ENCODE measurements at regions not wholly inside any gene's neighbourhood (a gene's known extent, or its start where the extent isn't known, plus 50 kb on each side); places are given as distances from the start of the nearest gene placed in this dataset.

DNA sequence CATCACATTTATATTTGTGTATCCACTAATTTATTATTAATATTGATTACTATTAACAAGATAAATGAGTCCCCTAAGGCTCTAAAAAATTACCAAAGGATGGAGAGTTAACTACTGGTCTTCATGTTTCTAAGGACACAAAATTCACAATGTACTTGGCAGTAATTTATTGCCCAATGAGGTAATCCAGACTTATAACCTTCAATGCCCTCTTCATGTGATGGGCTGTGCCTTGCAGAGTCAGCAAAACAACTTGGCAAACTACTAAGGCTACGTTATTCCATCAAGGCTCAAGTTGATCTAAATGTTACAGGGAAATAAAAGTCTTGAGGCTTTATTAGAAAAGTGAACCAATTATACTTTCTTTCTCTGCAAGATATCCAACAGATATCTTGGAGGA, 804.9 kb upstream of the NXPH2 start:
- Histone ChIP-seq H3K27me3 (no peaks in the 10 kb centered on the region), H3K9me3 (no peaks in the 10 kb centered on the region), H3K4me1 (no peaks in the 10 kb centered on the region), H3K4me3 (no peak overlapping the region), H3K27ac (no peak overlapping the region), H3K36me3 (no peaks in the 10 kb centered on the region)
- TF ChIP-seq, protein P1, sequence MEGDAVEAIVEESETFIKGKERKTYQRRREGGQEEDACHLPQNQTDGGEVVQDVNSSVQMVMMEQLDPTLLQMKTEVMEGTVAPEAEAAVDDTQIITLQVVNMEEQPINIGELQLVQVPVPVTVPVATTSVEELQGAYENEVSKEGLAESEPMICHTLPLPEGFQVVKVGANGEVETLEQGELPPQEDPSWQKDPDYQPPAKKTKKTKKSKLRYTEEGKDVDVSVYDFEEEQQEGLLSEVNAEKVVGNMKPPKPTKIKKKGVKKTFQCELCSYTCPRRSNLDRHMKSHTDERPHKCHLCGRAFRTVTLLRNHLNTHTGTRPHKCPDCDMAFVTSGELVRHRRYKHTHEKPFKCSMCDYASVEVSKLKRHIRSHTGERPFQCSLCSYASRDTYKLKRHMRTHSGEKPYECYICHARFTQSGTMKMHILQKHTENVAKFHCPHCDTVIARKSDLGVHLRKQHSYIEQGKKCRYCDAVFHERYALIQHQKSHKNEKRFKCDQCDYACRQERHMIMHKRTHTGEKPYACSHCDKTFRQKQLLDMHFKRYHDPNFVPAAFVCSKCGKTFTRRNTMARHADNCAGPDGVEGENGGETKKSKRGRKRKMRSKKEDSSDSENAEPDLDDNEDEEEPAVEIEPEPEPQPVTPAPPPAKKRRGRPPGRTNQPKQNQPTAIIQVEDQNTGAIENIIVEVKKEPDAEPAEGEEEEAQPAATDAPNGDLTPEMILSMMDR (IDR thresholded peaks at IDR 0.05) = no peak
- DNase-seq = no peak
- intact Hi-C loops (cut with DNase I) = no loop called here
- no peak for ATAC-seq
- FAIRE-seq = no peak
- 53 to 64% methylated on average over 1 of the region's 1 CpG for WGBS, 2 donors

DNA sequence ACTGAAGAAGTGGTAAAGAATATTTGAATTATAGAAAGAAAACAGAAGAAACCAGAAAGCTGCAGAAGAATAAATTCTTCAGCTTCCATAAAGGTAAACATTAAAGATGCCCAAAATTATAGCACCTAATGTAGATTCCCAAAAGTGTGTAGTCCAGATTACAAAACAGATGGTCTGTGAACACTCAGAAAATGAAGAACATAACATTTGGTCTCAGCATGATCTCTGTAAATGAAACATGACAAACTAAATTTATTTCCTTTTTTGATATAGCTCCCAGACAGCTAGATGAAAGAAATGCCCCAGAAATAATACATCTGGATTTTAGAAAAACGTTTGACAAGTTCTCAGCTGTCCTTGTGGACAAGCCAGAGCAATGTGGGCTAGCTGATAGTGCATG, 794.2 kb upstream of the NXPH2 start:
- TF ChIP-seq, protein P1 (IDR thresholded peaks at IDR 0.05) = no peak
- Histone ChIP-seq H3K36me3 (no peaks in the 10 kb centered on the region), H3K4me1 (no peaks in the 10 kb centered on the region), H3K27ac (no peak overlapping the region), H3K9me3 (no peaks in the 10 kb centered on the region), H3K27me3 (no peaks in the 10 kb centered on the region), H3K4me3 (no peak overlapping the region)
- intact Hi-C loops (cut with DNase I) = no loop called here
- 0 to 5% methylated on average over 1 of the region's 1 CpG for WGBS, 2 donors
- no peak for FAIRE-seq
- no peak for DNase-seq
- no peak for ATAC-seq

GRCh38 chr2:139556789-139557188, 776.6 kb upstream of the NXPH2 start:
- H3K9me3 ChIP-seq = no peaks in the 10 kb centered on the region
- FAIRE-seq = no peak
- ATAC-seq = no peak
- H3K4me3 ChIP-seq = no peak overlapping the region
- intact Hi-C loops (cut with DNase I) = no loop called here
- no peaks in the 10 kb centered on the region for H3K4me1 ChIP-seq
- no peak overlapping the region for H3K27ac ChIP-seq
- WGBS, 2 donors = 78 to 95% methylated on average over 5 of the region's 5 CpGs
- TF ChIP-seq, protein P1 (IDR thresholded peaks at IDR 0.05) = no peak
- H3K27me3 ChIP-seq = no peaks in the 10 kb centered on the region
- no peaks in the 10 kb centered on the region for H3K36me3 ChIP-seq
- DNase-seq = no peak

DNA sequence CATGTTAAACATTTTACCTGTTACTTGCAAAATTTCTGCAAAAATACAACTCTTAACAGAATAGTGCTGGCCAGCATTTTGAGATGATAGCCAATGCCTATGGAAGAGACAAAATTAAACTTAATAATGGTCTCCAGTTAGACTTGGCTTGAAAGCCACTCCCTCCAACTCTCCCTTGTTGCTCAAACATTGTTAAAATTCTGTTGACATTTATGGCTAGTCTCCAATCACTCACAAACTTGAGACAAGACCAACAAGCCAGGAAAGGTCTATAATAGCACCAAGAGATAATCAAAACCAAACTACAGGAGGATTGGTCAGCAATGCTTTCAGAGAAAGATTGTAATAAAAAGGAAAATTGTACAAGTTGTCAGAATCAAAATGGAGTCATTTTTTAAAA, 770.7 kb upstream of the NXPH2 start:
- no peak for FAIRE-seq
- intact Hi-C loops (cut with DNase I) = no loop called here
- no peak for ATAC-seq
- H3K9me3 ChIP-seq = no peaks in the 10 kb centered on the region
- TF ChIP-seq, protein P1 (IDR thresholded peaks at IDR 0.05) = no peak
- H3K27ac ChIP-seq = no peak overlapping the region
- no peaks in the 10 kb centered on the region for H3K4me1 ChIP-seq
- no peaks in the 10 kb centered on the region for H3K27me3 ChIP-seq
- no peaks in the 10 kb centered on the region for H3K36me3 ChIP-seq
- no peak for DNase-seq
- no peak overlapping the region for H3K4me3 ChIP-seq

DNA sequence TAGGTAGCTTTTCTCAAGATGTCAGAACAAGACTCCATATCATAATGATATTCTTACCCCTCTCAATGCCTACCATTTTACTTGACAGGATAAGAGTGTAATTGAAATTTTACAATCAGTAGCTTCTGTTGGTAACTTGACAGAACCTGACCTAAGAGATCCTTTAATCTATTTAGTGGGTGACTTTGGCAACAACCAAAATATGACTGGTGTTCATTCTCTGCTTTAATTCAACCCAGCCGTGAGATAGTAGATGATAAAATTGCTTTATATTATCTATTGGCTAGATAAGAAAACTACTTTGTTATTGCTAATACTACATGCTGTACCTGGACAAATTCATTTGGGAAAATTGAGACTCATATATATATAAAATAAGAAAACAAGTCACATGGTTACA, 770.2 kb upstream of the NXPH2 start:
- no peak overlapping the region for H3K27ac ChIP-seq
- no peak overlapping the region for H3K4me3 ChIP-seq
- no peaks in the 10 kb centered on the region for H3K4me1 ChIP-seq
- DNase-seq (no peak), FAIRE-seq (no peak), ATAC-seq (no peak)
- WGBS, 2 donors = 0% methylated on average over 1 of the region's 1 CpG
- no peaks in the 10 kb centered on the region for H3K36me3 ChIP-seq
- no peaks in the 10 kb centered on the region for H3K27me3 ChIP-seq
- H3K9me3 ChIP-seq = no peaks in the 10 kb centered on the region
- TF ChIP-seq, protein P1 (IDR thresholded peaks at IDR 0.05) = no peak
- intact Hi-C loops (cut with DNase I) = no loop called here

Measured in pancreas (tissue), 10 donors.